ENCODE measurements at regions not wholly inside any gene's neighbourhood (a gene's known extent, or its start where the extent isn't known, plus 50 kb on each side); places are given as distances from the start of the nearest gene placed in this dataset.

DNA sequence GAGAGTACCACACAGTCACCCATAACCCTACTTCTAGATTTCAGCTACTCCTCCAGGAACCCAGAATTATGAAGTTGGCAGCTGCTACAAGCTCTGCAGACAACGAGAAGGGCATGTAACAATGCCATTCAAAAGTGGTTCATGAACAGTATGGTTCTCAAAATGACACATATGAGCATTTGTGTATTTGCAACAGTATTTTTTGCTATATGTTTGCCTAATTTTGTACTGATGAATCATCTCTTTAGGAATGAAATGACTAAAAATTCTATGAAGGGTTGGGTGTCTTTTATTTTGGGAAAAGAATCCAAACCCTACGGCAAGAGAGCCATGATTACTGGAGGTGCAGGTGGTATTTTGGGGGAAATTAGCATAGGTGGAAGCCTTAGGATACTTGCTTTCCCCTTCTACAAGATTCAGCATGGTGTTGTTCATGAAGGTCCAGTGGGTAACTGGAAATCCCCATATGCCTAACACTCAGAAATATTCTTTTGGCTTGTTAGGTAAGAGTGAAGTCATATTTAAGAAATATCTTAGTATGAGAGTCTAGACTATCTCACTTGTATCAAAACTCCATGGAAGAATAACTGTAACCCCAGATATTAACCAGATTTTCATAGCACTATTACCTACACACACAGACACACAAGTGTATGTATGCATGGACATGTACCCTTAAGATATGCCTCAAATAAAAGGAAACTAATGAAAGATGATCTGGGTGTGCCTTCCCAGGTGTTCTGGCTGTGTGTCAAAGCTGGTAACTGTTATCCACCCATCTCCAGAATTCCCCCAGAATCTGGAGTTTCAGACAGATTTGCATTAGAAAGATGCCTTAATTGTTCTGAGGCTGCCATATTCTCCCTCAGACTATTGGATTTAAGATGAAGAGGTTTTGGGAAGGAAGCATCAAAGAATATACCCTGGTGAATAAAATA is 688.2 kb upstream of the SOX9 start:
- TF ChIP-seq, protein P1, sequence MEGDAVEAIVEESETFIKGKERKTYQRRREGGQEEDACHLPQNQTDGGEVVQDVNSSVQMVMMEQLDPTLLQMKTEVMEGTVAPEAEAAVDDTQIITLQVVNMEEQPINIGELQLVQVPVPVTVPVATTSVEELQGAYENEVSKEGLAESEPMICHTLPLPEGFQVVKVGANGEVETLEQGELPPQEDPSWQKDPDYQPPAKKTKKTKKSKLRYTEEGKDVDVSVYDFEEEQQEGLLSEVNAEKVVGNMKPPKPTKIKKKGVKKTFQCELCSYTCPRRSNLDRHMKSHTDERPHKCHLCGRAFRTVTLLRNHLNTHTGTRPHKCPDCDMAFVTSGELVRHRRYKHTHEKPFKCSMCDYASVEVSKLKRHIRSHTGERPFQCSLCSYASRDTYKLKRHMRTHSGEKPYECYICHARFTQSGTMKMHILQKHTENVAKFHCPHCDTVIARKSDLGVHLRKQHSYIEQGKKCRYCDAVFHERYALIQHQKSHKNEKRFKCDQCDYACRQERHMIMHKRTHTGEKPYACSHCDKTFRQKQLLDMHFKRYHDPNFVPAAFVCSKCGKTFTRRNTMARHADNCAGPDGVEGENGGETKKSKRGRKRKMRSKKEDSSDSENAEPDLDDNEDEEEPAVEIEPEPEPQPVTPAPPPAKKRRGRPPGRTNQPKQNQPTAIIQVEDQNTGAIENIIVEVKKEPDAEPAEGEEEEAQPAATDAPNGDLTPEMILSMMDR (IDR thresholded peaks at IDR 0.05): no peak
- TF ChIP-seq POLR2AphosphoS5 (IDR thresholded peaks at IDR 0.05; ENCODE audit: low read depth, low read length) (no peak), REST (IDR thresholded peaks at IDR 0.05; ENCODE audit: insufficient read depth in 1 of 2, low read depth in 2 of 2, low read length in 1 of 2) (no peak), SIN3A (IDR thresholded peaks at IDR 0.05; ENCODE audit: borderline replicate concordance, insufficient read depth, low read depth, low read length) (no peak), TCF7L2 (IDR thresholded peaks at IDR 0.05; ENCODE audit: low read depth, low read length) (no peak)

Data from Panc1 (cell line).